ENCODE measurements at regions not wholly inside any gene's neighbourhood (a gene's known extent, or its start where the extent isn't known, plus 50 kb on each side); places are given as distances from the start of the nearest gene placed in this dataset.
"Not testable (repeated sequence)": the region's sequence is repeated elsewhere in the genome, so short reads cannot be mapped to it uniquely, and the experiment has no call there.

- DNase-seq, result not testable (repeated sequence)
Measured at GRCh38 chr15:85267158-85267857, 113.1 kb upstream of the AKAP13 start.

GRCh38 chr15:85274315-85275050, 105.9 kb upstream of the AKAP13 start:
- DNase-seq, result no peak

- no peak for DNase-seq
Measured at GRCh38 chr15:85276508-85276907, 103.9 kb upstream of the AKAP13 start.

- DNase-seq, result no peak
Measured at GRCh38 chr15:85276921-85277320, 103.5 kb upstream of the AKAP13 start.

GRCh38 chr15:85277847-85278370, 102.5 kb upstream of the AKAP13 start:
- no peak for DNase-seq

- DNase-seq, result no peak
Measured at GRCh38 chr15:85280203-85280602, 100.2 kb upstream of the AKAP13 start.

GRCh38 chr15:85281293-85281882, 99.0 kb upstream of the AKAP13 start:
- no peak for DNase-seq

- no peak for DNase-seq
Measured at GRCh38 chr15:85282504-85283115, 97.8 kb upstream of the AKAP13 start.

GRCh38 chr15:85283815-85284214, 96.6 kb upstream of the AKAP13 start:
- not testable (repeated sequence) for DNase-seq

GRCh38 chr15:85284497-85284896, 95.9 kb upstream of the AKAP13 start:
- DNase-seq, result no peak

- no peak for DNase-seq
Measured at GRCh38 chr15:85289677-85290365, 90.6 kb upstream of the AKAP13 start.

- DNase-seq, result not testable (repeated sequence)
Measured at GRCh38 chr15:85292583-85292982, 87.8 kb upstream of the AKAP13 start.

- peak; percentile 46 for DNase-seq
Measured at GRCh38 chr15:85296615-85297402, 83.6 kb upstream of the AKAP13 start.

- no peak for DNase-seq
Measured at GRCh38 chr15:85297537-85297936, 82.9 kb upstream of the AKAP13 start.

- no peak for DNase-seq
Measured at GRCh38 chr15:85298366-85298765, 82.0 kb upstream of the AKAP13 start.

GRCh38 chr15:85298941-85299340, 81.5 kb upstream of the AKAP13 start:
- DNase-seq, result no peak

GRCh38 chr15:85302271-85302670, 78.1 kb upstream of the AKAP13 start:
- no peak for DNase-seq

- no peak for DNase-seq
Measured at GRCh38 chr15:85305050-85305449, 75.4 kb upstream of the AKAP13 start.

- no peak for DNase-seq
Measured at GRCh38 chr15:85306946-85307686, 73.3 kb upstream of the AKAP13 start.

GRCh38 chr15:85307687-85308045, 72.7 kb upstream of the AKAP13 start:
- no peak for DNase-seq

GRCh38 chr15:85311647-85312046, 68.8 kb upstream of the AKAP13 start:
- DNase-seq, result no peak

All from stimulated activated CD4-positive, alpha-beta T cell treated with anti-CD3 and anti-CD28 coated beads, Interleukin-4, amount 100 ng/mL, for 1 hour (primary cell).